ENCODE measurements at regions not wholly inside any gene's neighbourhood (a gene's known extent, or its start where the extent isn't known, plus 50 kb on each side); places are given as distances from the start of the nearest gene placed in this dataset.

DNA sequence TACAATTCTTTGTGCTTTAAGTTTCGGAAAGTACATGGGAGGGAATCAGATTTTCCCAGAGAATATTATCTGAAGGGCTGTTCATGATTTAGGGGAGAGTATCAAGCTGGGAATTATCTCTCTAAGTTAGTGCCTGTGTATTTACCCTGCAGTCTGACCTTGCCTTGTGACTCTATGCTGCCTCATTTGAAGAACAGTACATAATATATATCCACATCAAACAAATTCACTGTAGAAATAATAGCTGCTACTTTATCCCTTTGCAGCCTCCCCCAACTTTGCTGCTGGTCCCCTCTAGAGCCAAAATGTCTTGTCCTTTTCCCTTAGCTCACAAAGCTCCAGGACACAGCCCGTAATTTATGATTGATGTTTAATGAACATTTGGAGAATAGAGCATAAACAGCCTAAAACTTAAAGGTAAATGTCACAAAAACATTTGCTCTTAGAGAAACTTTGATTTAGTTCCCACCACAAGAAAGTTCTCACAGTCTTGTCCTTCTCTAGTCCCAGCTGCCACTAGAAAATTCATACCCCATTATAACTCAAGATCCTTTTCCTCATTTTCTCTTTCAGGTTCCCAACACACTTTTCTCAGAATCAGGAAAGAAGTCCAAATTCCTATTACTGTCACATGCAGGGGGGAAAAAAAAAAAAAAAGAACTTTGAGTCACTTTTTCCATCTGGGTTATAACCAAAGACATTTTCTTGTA, 1009.6 kb downstream of the FLRT2 start:
- no peak for DNase-seq

DNA sequence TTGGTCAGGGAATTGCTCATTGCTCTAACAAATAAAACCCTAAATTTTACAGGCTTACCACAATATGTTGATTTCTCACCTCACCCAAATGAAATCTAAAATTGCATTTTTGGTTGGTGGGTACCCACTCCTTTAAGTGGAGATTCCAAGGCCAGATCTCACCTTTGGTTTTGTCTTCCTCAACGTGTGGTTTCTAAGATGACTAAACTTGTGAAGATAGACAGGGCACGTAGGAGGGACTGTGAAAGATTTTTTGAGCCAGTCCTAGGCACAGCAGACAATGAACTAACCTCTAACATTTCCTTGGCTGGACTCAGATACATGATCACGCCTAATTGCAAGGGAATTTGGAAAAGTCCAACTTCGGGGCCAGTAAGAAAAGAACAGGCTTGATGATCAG, 1003.9 kb downstream of the FLRT2 start:
- no peak for DNase-seq

DNA sequence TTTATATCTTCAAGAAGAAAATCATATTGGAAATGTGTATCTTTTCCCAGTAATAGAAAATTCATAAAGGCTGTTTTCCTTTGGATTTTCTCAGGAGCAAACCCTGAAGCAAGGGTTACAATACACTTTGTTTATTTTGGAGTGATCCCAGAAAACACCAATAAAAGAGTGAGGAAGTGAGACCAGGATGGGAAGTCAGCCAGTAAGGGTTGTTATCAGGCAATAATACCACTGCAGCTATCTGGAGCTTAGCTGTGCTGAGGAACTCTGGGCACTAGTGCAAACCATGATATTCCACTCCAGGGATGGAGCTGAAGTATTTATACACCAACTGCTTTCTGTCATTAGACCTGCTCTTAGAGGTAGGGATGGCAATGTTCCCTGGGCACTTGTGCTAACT, 1002.3 kb downstream of the FLRT2 start:
- no peak for DNase-seq

DNA sequence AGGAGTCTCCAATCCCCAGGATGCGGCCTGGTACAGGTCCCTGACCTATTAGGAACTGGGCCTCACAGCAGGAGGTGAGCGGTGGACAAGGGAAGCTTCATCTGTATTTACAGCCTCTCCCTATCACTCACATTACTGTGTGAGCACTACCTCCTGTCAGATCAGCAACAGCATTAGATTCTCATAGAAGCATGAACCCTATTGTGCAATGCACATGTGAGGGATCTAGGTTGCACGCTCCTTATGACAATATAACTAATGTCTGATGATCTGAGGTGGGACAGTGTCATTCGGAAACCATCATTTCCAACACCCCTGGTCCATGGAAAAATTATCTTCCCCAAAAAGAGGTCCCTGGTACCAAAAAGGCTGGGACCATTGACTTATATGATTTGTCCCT, 1000.5 kb downstream of the FLRT2 start:
- no peak for DNase-seq

DNA sequence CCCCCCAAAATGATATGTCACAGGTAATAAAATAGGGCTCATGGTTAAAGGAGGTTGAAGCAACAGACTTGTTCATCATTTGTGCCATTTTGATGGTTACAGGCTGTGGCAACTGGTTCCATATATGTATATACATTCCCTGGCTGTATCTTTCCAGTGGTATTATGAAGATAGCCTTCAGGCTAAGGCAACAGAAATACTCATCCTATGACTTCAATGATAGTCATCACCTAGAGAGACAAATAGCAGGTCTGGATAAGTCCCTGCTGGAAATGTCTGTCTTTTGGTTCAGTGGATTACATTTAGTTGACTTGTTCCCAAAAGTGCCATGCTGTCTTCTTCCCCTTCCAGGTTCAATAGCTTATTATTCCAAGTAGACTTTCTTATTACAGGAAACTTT, 997.4 kb downstream of the FLRT2 start:
- no peak for DNase-seq

DNA sequence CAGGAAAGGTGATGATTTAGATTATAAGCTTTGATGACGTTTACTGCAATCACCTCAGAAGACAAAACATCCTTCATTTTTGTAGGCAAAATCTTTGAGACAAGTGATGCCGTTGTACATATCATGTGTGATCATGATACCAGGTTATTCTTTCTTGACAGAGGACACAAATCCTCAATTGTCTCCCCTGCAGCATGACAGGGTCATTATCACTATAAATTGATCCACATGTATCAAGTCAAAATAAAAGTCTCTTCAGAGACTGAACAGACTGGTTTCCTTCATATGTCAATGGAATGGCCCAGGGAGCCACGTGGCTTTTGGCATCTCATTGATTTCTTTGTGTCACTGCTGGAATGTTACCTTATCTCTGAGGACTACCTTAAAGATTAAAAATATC, 995.7 kb downstream of the FLRT2 start:
- DNase-seq: no peak

DNA sequence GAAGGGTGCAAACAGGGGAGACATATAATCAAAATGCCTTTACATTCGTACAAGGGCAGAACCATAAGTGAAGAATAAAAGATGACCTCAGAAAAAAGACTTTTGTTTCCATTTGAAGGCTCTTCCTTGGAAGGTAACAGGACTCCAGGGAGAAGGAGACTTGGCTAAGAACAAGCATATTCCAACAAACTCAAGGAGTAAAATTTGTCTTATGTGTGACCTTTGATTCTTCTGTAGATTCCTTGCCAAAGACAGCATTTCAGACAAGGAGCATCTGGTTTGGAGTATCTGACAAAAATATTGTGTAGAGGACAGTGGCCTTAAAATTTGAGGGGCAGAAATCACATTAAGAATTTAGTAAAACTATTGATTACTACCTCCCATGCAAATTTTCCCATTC, 991.9 kb downstream of the FLRT2 start:
- no peak for DNase-seq

DNA sequence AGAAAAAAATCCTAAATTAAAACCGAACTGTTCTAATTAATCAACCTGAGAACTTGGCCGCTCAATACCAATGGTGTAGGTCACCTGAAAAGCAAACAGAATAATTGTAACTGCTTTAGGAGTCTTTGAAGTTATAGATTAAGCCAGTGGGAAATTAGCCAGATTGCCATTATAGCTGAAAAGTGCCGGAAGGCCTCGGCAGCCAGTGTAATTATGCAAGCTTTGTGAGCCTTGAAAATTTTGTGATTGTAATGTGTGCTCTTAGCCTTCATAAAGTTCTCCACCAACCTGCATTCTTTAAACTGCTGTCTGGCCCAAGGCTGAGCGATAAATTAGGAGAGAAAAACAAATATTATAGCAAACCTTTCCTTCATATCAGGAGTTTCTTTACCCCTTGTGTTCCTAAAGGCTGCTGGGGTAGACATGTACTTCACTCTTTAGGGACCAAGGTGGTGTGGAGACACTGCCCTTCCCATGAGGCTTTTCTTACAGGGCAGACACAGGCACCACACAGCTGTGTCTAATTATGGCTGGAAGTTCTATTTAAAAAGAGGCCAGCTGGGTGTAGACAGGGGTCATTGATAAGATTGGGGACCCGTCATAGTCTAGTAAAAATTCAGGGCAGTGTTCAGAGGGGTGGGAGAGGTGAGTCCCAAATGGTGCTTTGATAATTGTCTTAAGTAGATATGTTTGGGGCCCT, 991.2 kb downstream of the FLRT2 start:
- DNase-seq: no peak

DNA sequence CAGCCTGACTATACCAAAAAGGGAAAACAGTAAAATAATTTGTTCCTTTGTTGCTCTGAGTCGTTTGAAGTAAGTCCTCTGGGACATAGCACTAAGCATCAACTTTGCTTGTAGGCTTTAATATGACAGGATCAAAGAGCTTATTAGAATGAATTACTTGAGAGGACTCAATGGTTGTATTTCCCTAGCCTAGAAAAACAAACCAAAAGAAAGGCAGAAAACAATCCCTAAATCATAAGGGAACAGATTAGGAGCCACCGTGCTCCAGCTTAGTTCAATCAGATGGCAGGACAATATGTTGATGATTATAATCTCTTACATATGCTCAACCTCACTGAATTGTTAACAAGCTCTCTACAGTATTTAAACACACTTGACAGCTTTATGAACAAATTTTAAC, 988.4 kb downstream of the FLRT2 start:
- DNase-seq: no peak

DNA sequence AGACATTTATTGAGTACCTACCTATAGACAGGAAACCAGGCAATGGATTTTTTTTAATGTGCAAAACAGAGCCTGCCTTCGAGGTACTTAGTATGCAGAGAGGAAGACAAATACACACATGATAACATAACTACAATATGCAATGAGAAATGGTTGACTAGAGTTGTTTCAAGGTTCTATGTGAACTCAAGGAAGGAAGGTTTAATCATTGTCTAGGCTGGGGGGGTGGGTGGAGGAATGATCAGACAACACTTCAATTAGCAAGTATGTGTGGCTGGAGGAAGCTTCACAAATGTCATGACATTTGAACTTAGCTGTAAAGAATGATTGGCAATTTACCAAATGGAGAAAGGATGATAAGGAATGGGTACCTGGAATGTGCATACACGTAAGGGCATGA, 985.3 kb downstream of the FLRT2 start:
- DNase-seq: no peak

DNA sequence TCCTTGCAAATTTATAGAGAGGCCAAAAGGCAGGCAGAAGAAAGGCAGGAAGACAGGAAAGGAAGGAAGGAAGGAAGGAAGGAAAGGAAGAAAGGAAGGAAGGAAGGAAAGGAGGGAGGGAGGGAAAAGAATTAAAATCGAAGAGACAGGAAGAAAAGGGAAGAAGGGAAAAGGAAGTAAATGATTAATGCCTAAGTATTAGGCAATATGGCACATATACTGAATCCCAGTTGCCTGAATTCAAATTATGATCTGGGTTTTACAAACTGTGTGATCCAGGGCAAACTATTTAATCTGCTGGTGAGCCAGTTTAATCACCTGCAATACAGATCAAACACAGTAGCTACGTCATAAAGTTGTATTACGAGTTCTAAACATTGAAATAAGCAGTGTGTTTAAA, 983.6 kb downstream of the FLRT2 start:
- no peak for DNase-seq

DNA sequence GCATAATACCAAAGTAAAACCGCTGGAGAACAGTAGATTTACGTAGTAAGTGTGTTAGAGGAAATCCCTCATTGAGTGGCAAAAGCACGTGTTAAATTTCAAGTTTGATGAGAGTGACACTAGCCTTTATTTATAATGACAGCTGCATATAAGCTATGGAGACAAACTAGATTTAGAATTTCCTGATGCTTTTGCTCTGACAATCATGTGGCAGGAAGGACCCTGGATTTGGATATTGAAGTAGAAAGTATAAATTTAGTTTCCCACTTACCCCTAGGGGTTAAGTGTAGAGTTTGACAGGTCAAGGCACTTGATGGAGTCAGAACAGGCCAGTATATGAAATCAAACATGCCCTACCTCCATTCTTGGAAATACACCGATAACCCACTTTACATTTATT, 983.1 kb downstream of the FLRT2 start:
- DNase-seq: no peak

DNA sequence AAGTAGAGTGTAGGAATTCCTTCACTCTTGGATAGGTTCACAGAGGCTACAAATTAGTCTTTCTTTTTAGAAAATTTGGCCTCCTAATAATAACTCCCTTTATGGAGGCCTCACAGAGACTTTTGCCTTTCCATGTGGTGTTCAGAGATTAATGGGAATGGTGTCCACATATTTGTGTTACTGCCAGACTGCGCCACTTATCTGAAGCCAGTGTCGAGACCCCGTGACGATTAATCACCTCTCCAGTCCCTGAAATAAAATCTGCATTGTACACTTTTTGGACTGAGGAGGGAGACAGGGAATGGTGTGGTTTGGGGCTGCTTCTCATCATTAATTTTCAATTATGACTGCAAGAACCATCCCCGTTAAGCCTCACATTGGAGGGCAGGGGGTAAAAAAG, 980.5 kb downstream of the FLRT2 start:
- DNase-seq: no peak

DNA sequence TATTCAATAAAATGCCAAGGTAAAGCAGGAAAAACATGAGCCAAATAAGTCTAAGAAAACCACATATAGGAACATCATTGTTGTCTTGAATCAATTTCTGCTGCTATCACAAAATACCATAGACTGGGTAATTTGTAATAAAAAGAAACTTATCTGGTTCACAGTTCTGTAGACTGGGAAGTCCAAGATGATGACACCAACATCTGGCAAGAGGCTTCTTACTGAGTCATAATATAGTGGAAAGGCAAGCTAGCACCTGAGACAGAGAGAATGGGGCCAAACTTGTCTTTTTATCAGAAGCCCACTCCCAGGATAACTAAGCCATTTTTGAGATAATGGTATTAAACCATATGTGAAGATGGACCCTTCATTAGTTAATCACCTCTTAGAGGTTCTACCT, 975.9 kb downstream of the FLRT2 start:
- no peak for DNase-seq

DNA sequence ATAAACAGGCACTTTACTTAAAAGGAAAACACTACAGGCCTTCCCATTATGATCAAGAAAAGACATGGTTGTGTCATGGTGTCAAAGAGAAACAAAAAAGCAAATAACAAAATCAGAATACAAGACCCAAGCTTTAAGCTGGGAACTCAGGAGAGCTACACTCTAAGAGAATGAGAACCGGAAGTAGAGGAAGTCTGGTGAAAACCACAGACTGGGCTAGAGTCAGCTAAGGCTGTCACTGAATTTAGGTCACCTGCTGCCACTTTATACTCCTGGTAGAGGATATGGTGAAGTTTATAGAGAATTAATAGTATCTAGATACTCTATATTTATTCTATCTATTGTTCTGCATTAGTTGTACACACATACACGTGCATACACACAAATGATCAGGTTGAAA, 971.7 kb downstream of the FLRT2 start:
- no peak for DNase-seq

DNA sequence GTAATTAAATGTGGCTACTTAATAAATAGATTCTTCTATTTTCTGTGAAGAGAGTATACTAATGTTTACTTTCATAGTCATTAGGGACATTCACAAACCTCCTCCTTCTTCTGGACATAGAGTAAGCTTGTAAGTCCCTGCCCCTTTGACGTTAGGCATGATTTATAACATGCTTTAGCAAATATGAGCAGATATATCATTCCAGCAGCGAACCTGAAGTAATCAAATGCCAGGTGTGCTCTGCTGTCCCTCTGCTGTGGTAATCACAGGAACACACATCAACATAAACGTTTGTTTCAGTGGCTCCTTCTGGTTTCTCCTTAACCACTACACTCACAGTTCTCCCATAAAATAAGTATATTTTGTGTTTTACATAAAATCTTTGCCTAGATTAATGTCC, 961.8 kb downstream of the FLRT2 start:
- no peak for DNase-seq

DNA sequence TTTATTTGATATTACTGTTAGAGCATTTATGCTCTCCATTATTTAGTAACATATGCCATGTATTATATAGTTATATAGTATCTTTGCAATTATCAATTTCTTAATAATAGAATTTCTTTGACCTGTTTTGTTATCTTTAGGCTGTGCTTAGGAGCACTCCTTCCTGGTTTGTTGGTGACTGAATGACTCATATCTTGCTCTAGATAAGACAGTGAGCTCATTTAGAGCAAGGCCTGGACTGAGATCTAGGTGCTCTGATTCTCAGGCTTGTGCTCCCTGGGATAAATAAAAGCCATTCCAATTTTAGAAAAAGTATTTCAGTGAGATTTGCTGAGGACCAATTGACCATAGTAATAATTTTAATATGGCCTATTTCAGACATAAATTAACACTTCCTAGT, 951.2 kb downstream of the FLRT2 start:
- DNase-seq: no peak

DNA sequence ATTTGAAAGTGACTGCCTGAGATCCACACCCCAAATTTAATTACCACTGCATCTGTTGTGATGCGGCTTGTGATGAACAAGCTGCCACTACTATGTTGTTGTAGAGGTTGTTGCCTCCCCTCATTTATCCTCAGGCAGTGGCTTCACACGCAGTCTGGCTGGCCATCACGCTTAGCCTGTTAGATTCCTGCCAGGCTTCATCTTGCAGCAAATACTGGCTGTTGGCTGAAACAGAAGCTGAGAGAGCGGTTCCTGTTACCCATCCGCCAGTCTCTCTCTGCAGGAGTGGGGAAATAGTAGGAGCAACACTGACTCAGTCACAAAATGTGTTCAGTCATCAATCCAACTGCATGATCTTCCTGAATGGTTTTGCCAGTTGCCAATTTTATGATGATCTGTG, 934.4 kb downstream of the FLRT2 start:
- no peak for DNase-seq

DNA sequence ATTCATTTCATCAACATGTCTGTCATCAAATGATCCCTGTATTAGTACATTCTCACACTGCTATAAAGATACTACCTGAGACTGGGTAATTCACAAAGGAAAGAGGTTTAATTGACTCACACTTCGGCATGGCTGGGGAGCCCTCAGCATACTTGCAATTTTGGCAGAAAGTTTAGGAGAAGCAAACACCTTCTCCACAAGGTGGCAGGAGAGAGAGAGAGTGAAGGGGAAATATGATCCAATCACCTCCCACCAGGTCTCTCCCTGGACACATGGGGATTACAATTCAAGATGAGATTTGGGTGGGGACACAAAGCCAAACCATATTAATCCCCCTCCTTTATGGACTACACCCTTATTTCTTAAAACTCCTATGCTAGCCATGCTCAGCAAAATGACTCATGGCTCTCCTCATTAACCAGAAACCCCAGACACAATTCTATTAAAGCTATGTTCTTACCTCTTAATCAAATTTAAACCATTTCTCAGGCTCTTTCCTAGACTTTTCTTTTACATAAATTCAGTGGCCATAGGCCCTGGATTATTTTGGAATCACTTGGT, 932.3 kb downstream of the FLRT2 start:
- no peak for DNase-seq

DNA sequence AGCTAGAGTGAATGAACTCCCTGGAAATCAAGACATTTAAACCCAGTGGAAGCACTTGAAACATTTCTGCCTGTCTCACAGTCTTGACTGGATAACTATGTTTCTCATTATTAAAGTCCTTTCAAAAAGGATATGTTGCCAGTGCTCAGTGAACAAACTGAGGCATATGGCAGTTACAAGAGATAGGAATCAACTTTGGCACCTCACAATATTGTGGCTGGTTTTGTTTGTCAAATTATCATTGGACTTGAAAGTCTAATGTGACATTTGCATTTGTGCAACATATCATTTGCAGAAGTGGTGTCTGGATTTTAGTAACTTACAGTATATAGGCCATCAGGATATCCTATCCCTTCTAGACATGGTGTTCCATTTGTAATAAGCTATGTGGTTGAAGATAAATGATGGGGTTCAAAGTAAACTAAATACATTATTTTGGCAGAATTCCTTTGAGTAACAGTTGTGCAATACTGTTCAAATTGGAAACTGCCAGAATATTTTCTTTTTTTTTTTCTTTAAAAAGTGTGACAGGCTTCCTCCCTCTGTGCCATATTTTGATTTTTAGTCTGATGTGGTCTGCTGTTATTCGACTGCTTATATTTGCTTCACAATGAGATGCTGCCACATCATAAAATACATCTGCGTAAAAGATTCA, 927.7 kb downstream of the FLRT2 start:
- DNase-seq: no peak

DNA sequence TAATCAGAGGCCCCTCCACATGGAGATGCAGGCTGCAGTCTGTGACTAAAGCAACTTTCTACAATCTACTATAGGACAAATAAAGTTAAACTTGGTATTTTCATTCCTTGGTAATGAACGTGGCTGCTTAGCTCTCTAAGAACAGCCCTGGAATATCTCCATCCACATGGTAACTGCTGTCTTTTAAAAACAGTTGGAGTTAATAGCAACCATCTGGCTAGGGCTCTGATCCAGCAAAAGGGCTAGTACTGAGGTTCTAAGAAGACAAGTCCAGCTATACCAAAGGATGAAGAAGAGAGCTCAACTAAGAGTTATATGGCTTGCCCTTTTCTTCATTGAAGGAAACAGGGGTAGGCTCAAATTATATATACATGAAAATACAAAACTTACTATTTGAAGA, 920.1 kb downstream of the FLRT2 start:
- no peak for DNase-seq

DNA sequence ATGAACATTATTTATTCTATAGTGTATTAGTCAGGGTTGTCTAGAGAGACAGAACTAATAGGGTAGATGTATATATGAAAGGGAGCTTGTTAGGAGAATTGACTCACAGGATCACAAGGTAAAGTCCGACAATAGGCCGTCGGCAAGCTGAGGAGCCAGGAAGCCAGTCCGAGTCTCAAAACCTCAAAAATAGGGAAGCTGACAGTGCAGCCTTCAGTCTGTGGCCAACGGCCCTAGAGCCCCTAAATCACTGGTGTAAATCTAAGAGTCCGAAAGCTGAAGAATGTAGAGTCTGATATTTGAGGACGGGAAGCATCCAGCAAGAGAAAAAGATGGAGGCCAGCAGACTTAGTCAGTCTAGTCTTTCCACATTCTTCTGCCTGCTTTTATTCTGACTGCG, 912.2 kb downstream of the FLRT2 start:
- DNase-seq: no peak

DNA sequence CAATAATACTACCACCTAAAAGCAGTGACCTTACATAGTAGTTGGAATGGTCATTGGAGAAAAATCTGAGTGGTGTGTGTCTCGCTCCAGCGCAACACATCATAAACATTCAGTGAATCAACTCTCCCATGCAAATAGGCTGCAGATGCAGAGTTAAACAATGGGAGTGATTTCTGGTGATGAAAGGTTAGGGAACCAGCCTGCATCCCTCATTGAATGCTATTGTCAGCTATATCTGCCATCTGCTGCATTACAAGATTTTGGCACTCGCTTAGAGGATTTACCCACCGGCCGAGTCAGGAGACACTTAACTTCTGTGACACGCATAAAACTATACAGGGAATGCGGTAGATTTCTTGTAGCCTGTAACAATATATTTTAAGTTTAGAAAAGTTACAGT, 900.9 kb downstream of the FLRT2 start:
- DNase-seq: no peak

DNA sequence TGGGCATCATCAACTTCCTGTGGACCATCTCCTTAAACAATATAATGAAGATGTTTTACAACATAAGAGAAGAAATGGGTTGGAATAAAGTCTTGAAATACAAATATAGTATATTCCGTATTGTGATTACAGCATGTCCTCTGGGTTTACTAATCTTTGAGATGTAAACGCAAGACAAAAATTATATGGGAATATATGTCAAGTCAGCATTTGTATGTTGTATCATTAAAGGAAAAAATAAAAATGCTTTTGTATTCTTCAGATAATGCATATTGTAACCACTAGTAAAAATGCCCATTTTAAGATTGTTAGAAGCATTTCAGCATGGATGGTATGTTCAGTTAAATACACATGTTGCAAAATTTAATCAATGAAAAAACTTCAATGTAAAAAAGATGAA, 893.3 kb downstream of the FLRT2 start:
- no peak for DNase-seq
